Vagina (tissue), 2 donors: ENCODE measurements at regions not wholly inside any gene's neighbourhood (a gene's known extent, or its start where the extent isn't known, plus 50 kb on each side); places are given as distances from the start of the nearest gene placed in this dataset.

ENCODE experiments used
- DNase-seq, 2 donors: peaks; one replicate each; pipeline ENCODE4 v3.0.0-alpha.2; 2017; ENCODE audit errors: extremely low spot score in 2 of 2
- H3K27ac ChIP-seq: fragments of 200-600 bp; sonication (generic); one replicate; pipeline ENCODE4 v1.5.1; 2019
- H3K27me3 ChIP-seq: fragments of 200-600 bp; sonication (generic); one replicate; pipeline ENCODE4 v1.5.1; 2019
- H3K36me3 ChIP-seq, 2 donors: fragments of 200-600 bp; sonication (generic); one replicate each; pipeline ENCODE4 v1.5.1; 2017 to 2019
- H3K4me1 ChIP-seq: fragments of 200-600 bp; sonication (generic); one replicate; pipeline ENCODE4 v1.5.1; 2019
- H3K4me3 ChIP-seq, 2 donors: fragments of 200-600 bp; sonication (generic); 1 replicate in 1 of 2; 2 replicates in 1 of 2; pipeline ENCODE4 v1.5.1; 2016 to 2019
- H3K9me3 ChIP-seq: fragments of 200-600 bp; sonication (generic); one replicate; pipeline ENCODE4 v1.5.1; 2019
- CTCF ChIP-seq, 3 experiments: fragments of 450-650 bp in 2 of 3; fragments of 200-600 bp in 1 of 3; sonication (generic) in 1 of 3; IDR thresholded peaks; one replicate each; pipeline ENCODE4 v1.5.1; 2017 to 2019; ENCODE audit warnings: antibody characterized with exemption in 3 of 3, mild to moderate bottlenecking in 2 of 3, moderate library complexity in 2 of 3
- POLR2A ChIP-seq, 2 donors: fragments of 450-650 bp; IDR thresholded peaks; one replicate each; pipeline ENCODE4 v1.6.1; 2017; ENCODE audit warnings: antibody characterized with exemption in 2 of 2, mild to moderate bottlenecking in 2 of 2, moderate library complexity in 2 of 2
- POLR2AphosphoS5 ChIP-seq, 2 donors: sonication (generic); formaldehyde crosslinking; IDR thresholded peaks; one replicate each; pipeline ENCODE4 v1.9.0; 2017; ENCODE audit warnings: antibody characterized with exemption in 2 of 2, mild to moderate bottlenecking in 2 of 2, low read depth in 1 of 2; ENCODE audit not compliant: insufficient read depth in 1 of 2
- intact Hi-C: fragments of 100-400 bp; cut with DNase I; formaldehyde crosslinking; loops from one replicate; pipeline ENCODE4 v1.15.1; 2023

GRCh38 chr14:86662334-86662733 is 1132.4 kb downstream of the FLRT2 start:
- intact Hi-C loops: no loop called here
- no peaks in the 10 kb centered on the region for H3K36me3 ChIP-seq
- no peak overlapping the region for H3K4me3 ChIP-seq
- no peak for DNase-seq
- H3K4me1 ChIP-seq: no peaks in the 10 kb centered on the region
- no peak overlapping the region for H3K27ac ChIP-seq
- no peaks in the 10 kb centered on the region for H3K9me3 ChIP-seq
- TF ChIP-seq CTCF (IDR thresholded peaks at IDR 0.05): no peak
- no peak for TF ChIP-seq POLR2A (IDR thresholded peaks at IDR 0.05)
- TF ChIP-seq POLR2AphosphoS5 (IDR thresholded peaks at IDR 0.05; ENCODE audit: insufficient read depth in 1 of 2, low read depth in 1 of 2): no peak
- no peaks in the 10 kb centered on the region for H3K27me3 ChIP-seq

GRCh38 chr14:86654558-86655184 is 1124.7 kb downstream of the FLRT2 start:
- TF ChIP-seq CTCF (IDR thresholded peaks at IDR 0.05): no peak
- TF ChIP-seq POLR2AphosphoS5 (IDR thresholded peaks at IDR 0.05; ENCODE audit: insufficient read depth in 1 of 2, low read depth in 1 of 2): no peak
- TF ChIP-seq POLR2A (IDR thresholded peaks at IDR 0.05): no peak
- DNase-seq: no peak
- intact Hi-C loops: no loop called here
- Histone ChIP-seq H3K4me1 (no peaks in the 10 kb centered on the region), H3K36me3 (no peaks in the 10 kb centered on the region), H3K27me3 (no peaks in the 10 kb centered on the region), H3K9me3 (no peaks in the 10 kb centered on the region), H3K27ac (no peak overlapping the region), H3K4me3 (no peak overlapping the region)

- no peak for DNase-seq
- Histone ChIP-seq H3K27ac (no peak overlapping the region), H3K4me1 (no peaks in the 10 kb centered on the region), H3K9me3 (no peaks in the 10 kb centered on the region), H3K4me3 (no peak overlapping the region), H3K27me3 (no peaks in the 10 kb centered on the region), H3K36me3 (no peaks in the 10 kb centered on the region)
- TF ChIP-seq POLR2AphosphoS5 (IDR thresholded peaks at IDR 0.05; ENCODE audit: insufficient read depth in 1 of 2, low read depth in 1 of 2) (no peak), CTCF (IDR thresholded peaks at IDR 0.05) (no peak), POLR2A (IDR thresholded peaks at IDR 0.05) (no peak)
- intact Hi-C loops: no loop called here
These were observed 1122.6 kb downstream of the FLRT2 start for GRCh38 chr14:86652526-86652925.

- TF ChIP-seq POLR2AphosphoS5 (IDR thresholded peaks at IDR 0.05; ENCODE audit: insufficient read depth in 1 of 2, low read depth in 1 of 2): no peak
- no peak for TF ChIP-seq CTCF (IDR thresholded peaks at IDR 0.05)
- Histone ChIP-seq H3K27me3 (no peaks in the 10 kb centered on the region), H3K27ac (no peak overlapping the region), H3K9me3 (no peaks in the 10 kb centered on the region), H3K4me3 (no peak overlapping the region), H3K4me1 (no peaks in the 10 kb centered on the region), H3K36me3 (no peaks in the 10 kb centered on the region)
- intact Hi-C loops: no loop called here
- no peak for DNase-seq
These were observed 1117.0 kb downstream of the FLRT2 start for GRCh38 chr14:86646696-86647690.

- no peak for TF ChIP-seq POLR2A (IDR thresholded peaks at IDR 0.05)
- TF ChIP-seq POLR2AphosphoS5 (IDR thresholded peaks at IDR 0.05; ENCODE audit: insufficient read depth in 1 of 2, low read depth in 1 of 2): no peak
- TF ChIP-seq CTCF (IDR thresholded peaks at IDR 0.05): no peak
- no peaks in the 10 kb centered on the region for H3K36me3 ChIP-seq
- intact Hi-C loops: no loop called here
- H3K9me3 ChIP-seq: no peaks in the 10 kb centered on the region
- H3K4me3 ChIP-seq: no peak overlapping the region
- no peaks in the 10 kb centered on the region for H3K4me1 ChIP-seq
- H3K27ac ChIP-seq: no peak overlapping the region
- no peaks in the 10 kb centered on the region for H3K27me3 ChIP-seq
- DNase-seq: no peak
These were observed 1116.2 kb downstream of the FLRT2 start for GRCh38 chr14:86646125-86646524.
